ENCODE measurements at regions not wholly inside any gene's neighbourhood (a gene's known extent, or its start where the extent isn't known, plus 50 kb on each side); places are given as distances from the start of the nearest gene placed in this dataset.

- no peak for TF ChIP-seq CTCF (IDR thresholded peaks at IDR 0.05; ENCODE audit: control insufficient read depth, insufficient read depth, low read depth, low read length, missing control alignments)
- H3K4me3 ChIP-seq (ENCODE audit: control insufficient read depth, low read depth, low read length): no peak overlapping the region
- DNase-seq (ENCODE audit: low read depth): no peak
Measured at GRCh38 chr9:12503606-12504122, 189.5 kb upstream of the TYRP1 start.

GRCh38 chr9:12510551-12510950 is 182.6 kb upstream of the TYRP1 start:
- no peak overlapping the region for H3K4me3 ChIP-seq (ENCODE audit: control insufficient read depth, low read depth, low read length)
- no peak for TF ChIP-seq CTCF (IDR thresholded peaks at IDR 0.05; ENCODE audit: control insufficient read depth, insufficient read depth, low read depth, low read length, missing control alignments)
- DNase-seq (ENCODE audit: low read depth): no peak

- TF ChIP-seq CTCF (IDR thresholded peaks at IDR 0.05; ENCODE audit: control insufficient read depth, insufficient read depth, low read depth, low read length, missing control alignments): no peak
- DNase-seq (ENCODE audit: low read depth): no peak
- no peak overlapping the region for H3K4me3 ChIP-seq (ENCODE audit: control insufficient read depth, low read depth, low read length)
Measured at GRCh38 chr9:12511726-12512125, 181.5 kb upstream of the TYRP1 start.

GRCh38 chr9:12516031-12516430 is 177.2 kb upstream of the TYRP1 start:
- H3K4me3 ChIP-seq (ENCODE audit: control insufficient read depth, low read depth, low read length): no peak overlapping the region
- DNase-seq (ENCODE audit: low read depth): no peak

GRCh38 chr9:12516573-12516972 is 176.6 kb upstream of the TYRP1 start:
- no peak for TF ChIP-seq CTCF (IDR thresholded peaks at IDR 0.05; ENCODE audit: control insufficient read depth, insufficient read depth, low read depth, low read length, missing control alignments)
- no peak overlapping the region for H3K4me3 ChIP-seq (ENCODE audit: control insufficient read depth, low read depth, low read length)
- DNase-seq (ENCODE audit: low read depth): no peak

More at GRCh38 chr9:12516031-12516430, 177.2 kb upstream of the TYRP1 start:
- no peak for TF ChIP-seq CTCF (IDR thresholded peaks at IDR 0.05; ENCODE audit: control insufficient read depth, insufficient read depth, low read depth, low read length, missing control alignments)

- no peak for TF ChIP-seq CTCF (IDR thresholded peaks at IDR 0.05; ENCODE audit: control insufficient read depth, insufficient read depth, low read depth, low read length, missing control alignments)
- no peak for DNase-seq (ENCODE audit: low read depth)
- no peak overlapping the region for H3K4me3 ChIP-seq (ENCODE audit: control insufficient read depth, low read depth, low read length)
Measured at GRCh38 chr9:12538842-12539579, 154.2 kb upstream of the TYRP1 start.
